Epithelial cell of esophagus (primary cell): ENCODE measurements at regions not wholly inside any gene's neighbourhood (a gene's known extent, or its start where the extent isn't known, plus 50 kb on each side); places are given as distances from the start of the nearest gene placed in this dataset.

Source experiments
- DNase-seq: peaks from one replicate; pipeline ENCODE4 v3.0.0; 2010; ENCODE audit warnings: low read depth
- H3K4me3 ChIP-seq: 2 replicates; pipeline ENCODE4 v1.5.1; 2011; ENCODE audit warnings: mild to moderate bottlenecking, low read length, control low read depth
- TF ChIP-seq, protein P1 (sequence below): IDR thresholded peaks from 2 replicates; pipeline ENCODE4 v1.5.1; 2011; ENCODE audit warnings: low read depth, mild to moderate bottlenecking, low read length, control low read depth, inconsistent platforms; ENCODE audit not compliant: insufficient read depth; ENCODE audit errors: missing control alignments

GRCh38 chrX:149312097-149312496, 193.0 kb downstream of the IDS start:
- TF ChIP-seq, protein P1, sequence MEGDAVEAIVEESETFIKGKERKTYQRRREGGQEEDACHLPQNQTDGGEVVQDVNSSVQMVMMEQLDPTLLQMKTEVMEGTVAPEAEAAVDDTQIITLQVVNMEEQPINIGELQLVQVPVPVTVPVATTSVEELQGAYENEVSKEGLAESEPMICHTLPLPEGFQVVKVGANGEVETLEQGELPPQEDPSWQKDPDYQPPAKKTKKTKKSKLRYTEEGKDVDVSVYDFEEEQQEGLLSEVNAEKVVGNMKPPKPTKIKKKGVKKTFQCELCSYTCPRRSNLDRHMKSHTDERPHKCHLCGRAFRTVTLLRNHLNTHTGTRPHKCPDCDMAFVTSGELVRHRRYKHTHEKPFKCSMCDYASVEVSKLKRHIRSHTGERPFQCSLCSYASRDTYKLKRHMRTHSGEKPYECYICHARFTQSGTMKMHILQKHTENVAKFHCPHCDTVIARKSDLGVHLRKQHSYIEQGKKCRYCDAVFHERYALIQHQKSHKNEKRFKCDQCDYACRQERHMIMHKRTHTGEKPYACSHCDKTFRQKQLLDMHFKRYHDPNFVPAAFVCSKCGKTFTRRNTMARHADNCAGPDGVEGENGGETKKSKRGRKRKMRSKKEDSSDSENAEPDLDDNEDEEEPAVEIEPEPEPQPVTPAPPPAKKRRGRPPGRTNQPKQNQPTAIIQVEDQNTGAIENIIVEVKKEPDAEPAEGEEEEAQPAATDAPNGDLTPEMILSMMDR = no peak
- no peak for DNase-seq
- no peak overlapping the region for H3K4me3 ChIP-seq

- TF ChIP-seq, protein P1 = no peak
- DNase-seq = no peak
- no peak overlapping the region for H3K4me3 ChIP-seq
Observed at GRCh38 chrX:149302705-149303104, 202.4 kb downstream of the IDS start.

- TF ChIP-seq, protein P1 = no peak
- no peak overlapping the region for H3K4me3 ChIP-seq
- no peak for DNase-seq
Observed at GRCh38 chrX:149298111-149298510, 207.0 kb downstream of the IDS start.

GRCh38 chrX:149296092-149296491, 209.0 kb downstream of the IDS start:
- TF ChIP-seq, protein P1 = no peak
- DNase-seq = no peak
- no peak overlapping the region for H3K4me3 ChIP-seq

DNA sequence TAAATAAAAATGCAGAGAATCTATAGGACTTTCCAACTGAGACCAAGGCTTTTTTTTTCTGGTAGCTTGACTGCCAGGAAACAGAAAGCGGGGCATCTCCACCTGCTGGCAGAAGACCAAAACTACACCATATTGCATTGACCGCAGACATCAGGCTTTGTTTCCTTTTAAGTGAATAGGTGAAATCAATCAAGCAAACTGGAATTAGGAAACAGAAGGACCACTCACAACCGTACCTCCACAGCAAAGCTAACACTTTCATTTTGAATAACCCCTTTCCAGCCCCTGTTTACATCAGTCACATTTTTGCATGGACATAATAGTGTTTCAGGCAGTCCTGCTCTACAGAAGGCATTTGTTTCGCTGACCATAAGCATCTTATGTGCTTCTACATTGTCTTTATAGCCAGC, 218.2 kb downstream of the IDS start:
- H3K4me3 ChIP-seq = no peak overlapping the region
- DNase-seq = peak; percentile 54
- TF ChIP-seq, protein P1 = peak; percentile 75

GRCh38 chrX:149284616-149285015, 220.5 kb downstream of the IDS start:
- TF ChIP-seq, protein P1 = no peak
- peak; percentile 3 for DNase-seq
- H3K4me3 ChIP-seq = no peak overlapping the region

GRCh38 chrX:149283853-149284252, 221.3 kb downstream of the IDS start:
- TF ChIP-seq, protein P1 = no peak
- no peak overlapping the region for H3K4me3 ChIP-seq
- no peak for DNase-seq
